ENCODE measurements at regions not wholly inside any gene's neighbourhood (a gene's known extent, or its start where the extent isn't known, plus 50 kb on each side); places are given as distances from the start of the nearest gene placed in this dataset.
"Not testable (repeated sequence)": the region's sequence is repeated elsewhere in the genome, so short reads cannot be mapped to it uniquely, and the experiment has no call there.

GRCh38 chr6:54503144-54503543 lies 194.9 kb downstream of the TINAG start:
- no peaks in the 10 kb centered on the region for H3K36me3 Mint-ChIP-seq (ENCODE audit: low read depth)
- H3K27me3 Mint-ChIP-seq = no peaks in the 10 kb centered on the region
- intact Hi-C loops (cut with micrococcal nuclease) = no loop called here
- H3K9me3 Mint-ChIP-seq = no peaks in the 10 kb centered on the region
- no peaks in the 10 kb centered on the region for H3K4me1 Mint-ChIP-seq
- no peak overlapping the region for H3K4me3 Mint-ChIP-seq
- DNase-seq = no peak
- H3K27ac Mint-ChIP-seq = no peak overlapping the region

- H3K27ac Mint-ChIP-seq = no peak overlapping the region
- H3K9me3 Mint-ChIP-seq = no peaks in the 10 kb centered on the region
- no peaks in the 10 kb centered on the region for H3K36me3 Mint-ChIP-seq (ENCODE audit: low read depth)
- no peak overlapping the region for H3K4me3 Mint-ChIP-seq
- no peaks in the 10 kb centered on the region for H3K27me3 Mint-ChIP-seq
- H3K4me1 Mint-ChIP-seq = no peaks in the 10 kb centered on the region
- DNase-seq = no peak
- intact Hi-C loops (cut with micrococcal nuclease) = no loop called here
Measured at GRCh38 chr6:54515013-54515412, 206.8 kb downstream of the TINAG start.

- no peak overlapping the region for H3K27ac Mint-ChIP-seq
- no peaks in the 10 kb centered on the region for H3K9me3 Mint-ChIP-seq
- DNase-seq = no peak
- intact Hi-C loops (cut with micrococcal nuclease) = no loop called here
- H3K36me3 Mint-ChIP-seq (ENCODE audit: low read depth) = no peaks in the 10 kb centered on the region
- H3K4me1 Mint-ChIP-seq = no peaks in the 10 kb centered on the region
- no peak overlapping the region for H3K4me3 Mint-ChIP-seq
- no peaks in the 10 kb centered on the region for H3K27me3 Mint-ChIP-seq
Measured at GRCh38 chr6:54515713-54516112, 207.5 kb downstream of the TINAG start.

- H3K27me3 Mint-ChIP-seq = no peaks in the 10 kb centered on the region
- intact Hi-C loops (cut with micrococcal nuclease) = no loop called here
- H3K4me1 Mint-ChIP-seq = no peaks in the 10 kb centered on the region
- H3K9me3 Mint-ChIP-seq = peaks cover 5% of the 10 kb centered on the region
- no peak overlapping the region for H3K27ac Mint-ChIP-seq
- H3K36me3 Mint-ChIP-seq (ENCODE audit: low read depth) = no peaks in the 10 kb centered on the region
- DNase-seq = no peak
- no peak overlapping the region for H3K4me3 Mint-ChIP-seq
Measured at GRCh38 chr6:54516321-54516720, 208.1 kb downstream of the TINAG start.

GRCh38 chr6:54519161-54519560 lies 210.9 kb downstream of the TINAG start:
- Mint-ChIP-seq H3K4me3 (no peak overlapping the region), H3K4me1 (no peaks in the 10 kb centered on the region), H3K27ac (no peak overlapping the region), H3K9me3 (peaks cover 5% of the 10 kb centered on the region), H3K27me3 (no peaks in the 10 kb centered on the region), H3K36me3 (ENCODE audit: low read depth) (no peaks in the 10 kb centered on the region)
- no peak for DNase-seq
- intact Hi-C loops (cut with micrococcal nuclease) = no loop called here

- H3K4me1 Mint-ChIP-seq = no peaks in the 10 kb centered on the region
- no peak for DNase-seq
- intact Hi-C loops (cut with micrococcal nuclease) = no loop called here
- no peaks in the 10 kb centered on the region for H3K27me3 Mint-ChIP-seq
- no peaks in the 10 kb centered on the region for H3K36me3 Mint-ChIP-seq (ENCODE audit: low read depth)
- no peak overlapping the region for H3K27ac Mint-ChIP-seq
- H3K4me3 Mint-ChIP-seq = no peak overlapping the region
- H3K9me3 Mint-ChIP-seq = peaks cover 15% of the 10 kb centered on the region
Measured at GRCh38 chr6:54525731-54526130, 217.5 kb downstream of the TINAG start.

- no peaks in the 10 kb centered on the region for H3K9me3 Mint-ChIP-seq
- H3K4me3 Mint-ChIP-seq = no peak overlapping the region
- H3K36me3 Mint-ChIP-seq (ENCODE audit: low read depth) = no peaks in the 10 kb centered on the region
- H3K27ac Mint-ChIP-seq = no peak overlapping the region
- H3K4me1 Mint-ChIP-seq = no peaks in the 10 kb centered on the region
- no peak for DNase-seq
- no peaks in the 10 kb centered on the region for H3K27me3 Mint-ChIP-seq
- intact Hi-C loops (cut with micrococcal nuclease) = no loop called here
Measured at GRCh38 chr6:54533567-54533966, 225.3 kb downstream of the TINAG start.

- intact Hi-C loops (cut with micrococcal nuclease) = no loop called here
- no peaks in the 10 kb centered on the region for H3K9me3 Mint-ChIP-seq
- no peaks in the 10 kb centered on the region for H3K27me3 Mint-ChIP-seq
- no peak for DNase-seq
- H3K4me1 Mint-ChIP-seq = no peaks in the 10 kb centered on the region
- H3K27ac Mint-ChIP-seq = no peak overlapping the region
- H3K36me3 Mint-ChIP-seq (ENCODE audit: low read depth) = no peaks in the 10 kb centered on the region
- H3K4me3 Mint-ChIP-seq = no peak overlapping the region
Measured at GRCh38 chr6:54535568-54535967, 227.3 kb downstream of the TINAG start.

GRCh38 chr6:54541541-54541940 lies 233.3 kb downstream of the TINAG start:
- Mint-ChIP-seq H3K9me3 (no peaks in the 10 kb centered on the region), H3K4me3 (no peak overlapping the region), H3K27me3 (no peaks in the 10 kb centered on the region), H3K4me1 (no peaks in the 10 kb centered on the region), H3K36me3 (ENCODE audit: low read depth) (no peaks in the 10 kb centered on the region), H3K27ac (no peak overlapping the region)
- intact Hi-C loops (cut with micrococcal nuclease) = no loop called here
- no peak for DNase-seq

GRCh38 chr6:54559136-54559535 lies 250.9 kb downstream of the TINAG start:
- no peak overlapping the region for H3K27ac Mint-ChIP-seq
- no peaks in the 10 kb centered on the region for H3K9me3 Mint-ChIP-seq
- no peaks in the 10 kb centered on the region for H3K36me3 Mint-ChIP-seq (ENCODE audit: low read depth)
- no peaks in the 10 kb centered on the region for H3K27me3 Mint-ChIP-seq
- no peaks in the 10 kb centered on the region for H3K4me1 Mint-ChIP-seq
- no peak overlapping the region for H3K4me3 Mint-ChIP-seq
- DNase-seq = no peak
- intact Hi-C loops (cut with micrococcal nuclease) = no loop called here

- H3K27me3 Mint-ChIP-seq; H3K4me1 Mint-ChIP-seq; DNase-seq; intact Hi-C loops (cut with micrococcal nuclease); H3K27ac Mint-ChIP-seq; H3K4me3 Mint-ChIP-seq; H3K9me3 Mint-ChIP-seq; H3K36me3 Mint-ChIP-seq (ENCODE audit: low read depth): not testable (repeated sequence)
Measured at GRCh38 chr6:54564188-54564587, 255.9 kb downstream of the TINAG start.

- Mint-ChIP-seq H3K4me1 (no peaks in the 10 kb centered on the region), H3K9me3 (peaks cover 4% of the 10 kb centered on the region), H3K36me3 (ENCODE audit: low read depth) (no peaks in the 10 kb centered on the region), H3K27ac (no peak overlapping the region), H3K4me3 (no peak overlapping the region), H3K27me3 (no peaks in the 10 kb centered on the region)
- intact Hi-C loops (cut with micrococcal nuclease) = no loop called here
- no peak for DNase-seq
Measured at GRCh38 chr6:54574671-54575070, 266.4 kb downstream of the TINAG start.

GRCh38 chr6:54578261-54578660 lies 268.3 kb upstream of the FAM83B start:
- DNase-seq = no peak
- Mint-ChIP-seq H3K9me3 (peaks cover 2% of the 10 kb centered on the region), H3K36me3 (ENCODE audit: low read depth) (no peaks in the 10 kb centered on the region), H3K4me1 (no peaks in the 10 kb centered on the region), H3K27me3 (no peaks in the 10 kb centered on the region), H3K4me3 (no peak overlapping the region), H3K27ac (no peak overlapping the region)
- intact Hi-C loops (cut with micrococcal nuclease) = no loop called here

- no peak for DNase-seq
- intact Hi-C loops (cut with micrococcal nuclease) = no loop called here
- Mint-ChIP-seq H3K4me1 (no peaks in the 10 kb centered on the region), H3K36me3 (ENCODE audit: low read depth) (no peaks in the 10 kb centered on the region), H3K9me3 (no peaks in the 10 kb centered on the region), H3K4me3 (no peak overlapping the region), H3K27me3 (no peaks in the 10 kb centered on the region), H3K27ac (no peak overlapping the region)
Measured at GRCh38 chr6:54579011-54579410, 267.6 kb upstream of the FAM83B start.

GRCh38 chr6:54586251-54586650 lies 260.3 kb upstream of the FAM83B start:
- no peaks in the 10 kb centered on the region for H3K27me3 Mint-ChIP-seq
- DNase-seq = no peak
- H3K27ac Mint-ChIP-seq = no peak overlapping the region
- no peak overlapping the region for H3K4me3 Mint-ChIP-seq
- intact Hi-C loops (cut with micrococcal nuclease) = no loop called here
- no peaks in the 10 kb centered on the region for H3K4me1 Mint-ChIP-seq
- H3K36me3 Mint-ChIP-seq (ENCODE audit: low read depth) = no peaks in the 10 kb centered on the region
- no peaks in the 10 kb centered on the region for H3K9me3 Mint-ChIP-seq
